ENCODE measurements at regions not wholly inside any gene's neighbourhood (a gene's known extent, or its start where the extent isn't known, plus 50 kb on each side); places are given as distances from the start of the nearest gene placed in this dataset.
"Not testable (repeated sequence)": the region's sequence is repeated elsewhere in the genome, so short reads cannot be mapped to it uniquely, and the experiment has no call there.

DNA sequence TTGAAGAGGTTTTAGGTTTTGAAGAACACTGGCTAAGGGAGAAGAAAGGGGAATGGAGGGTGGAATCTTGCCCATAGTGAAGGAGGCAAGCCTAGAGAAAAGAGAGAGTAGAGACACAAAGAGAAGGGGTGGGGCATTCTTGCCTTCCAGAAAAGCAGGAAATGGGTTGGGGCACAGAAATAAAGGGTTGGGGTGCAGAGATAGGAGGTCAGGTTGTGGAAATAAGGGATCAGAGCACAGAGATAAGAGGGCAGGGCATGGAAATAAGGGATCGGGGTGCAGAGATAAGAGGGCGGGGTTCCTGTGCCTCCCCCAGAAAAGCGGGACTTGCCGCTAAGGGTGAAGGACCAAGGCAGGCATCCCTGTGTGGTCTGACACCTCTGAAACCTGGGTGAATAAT, 69.9 kb downstream of the ALG1L2 start:
- DNase-seq = not testable (repeated sequence)

DNA sequence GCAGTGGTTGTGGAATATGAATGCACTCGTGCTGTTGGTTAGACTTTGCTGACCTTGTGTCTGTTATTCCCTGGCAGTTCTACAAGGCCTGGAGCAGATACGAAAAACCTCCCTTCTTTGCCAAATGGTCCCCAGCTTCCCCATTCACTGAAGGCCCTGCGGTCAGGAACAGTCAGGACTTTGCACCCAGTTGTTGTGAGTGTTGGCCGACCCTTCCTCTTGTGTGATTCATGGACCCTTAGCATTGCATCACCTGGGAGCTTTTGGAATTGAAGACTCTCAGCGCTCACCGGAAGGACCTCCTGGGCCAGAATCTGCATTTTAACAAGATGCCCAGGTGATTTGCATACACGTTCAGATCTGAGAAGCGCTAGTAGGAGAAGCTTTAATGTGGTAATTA, 71.6 kb downstream of the ALG1L2 start:
- not testable (repeated sequence) for DNase-seq

DNA sequence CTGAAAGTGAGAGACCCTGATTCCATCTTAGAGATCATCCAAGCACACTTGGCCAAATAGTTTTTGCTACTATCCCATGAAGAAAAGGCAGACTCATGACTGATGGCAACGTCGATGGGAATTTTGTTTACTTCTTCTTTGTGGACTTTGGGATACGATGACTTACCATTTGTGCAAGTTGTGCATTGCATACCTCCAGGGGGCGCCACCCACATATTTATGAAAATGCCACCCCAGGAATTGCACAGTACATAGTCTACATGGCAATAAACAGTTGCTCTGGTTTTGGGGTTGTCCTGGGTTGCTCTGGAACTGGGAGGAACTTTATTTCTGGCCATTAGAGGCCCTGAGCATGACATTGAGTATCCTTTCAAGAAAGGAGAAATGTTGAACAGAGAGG, 73.8 kb downstream of the ALG1L2 start:
- not testable (repeated sequence) for DNase-seq

- not testable (repeated sequence) for DNase-seq
Observed at GRCh38 chr3:130166856-130167255, 85.2 kb downstream of the ALG1L2 start.

- DNase-seq = not testable (repeated sequence)
Observed at GRCh38 chr3:130175195-130175594, 93.6 kb downstream of the ALG1L2 start.

- DNase-seq = not testable (repeated sequence)
Observed at GRCh38 chr3:130176476-130177256, 95.0 kb downstream of the ALG1L2 start.

DNA sequence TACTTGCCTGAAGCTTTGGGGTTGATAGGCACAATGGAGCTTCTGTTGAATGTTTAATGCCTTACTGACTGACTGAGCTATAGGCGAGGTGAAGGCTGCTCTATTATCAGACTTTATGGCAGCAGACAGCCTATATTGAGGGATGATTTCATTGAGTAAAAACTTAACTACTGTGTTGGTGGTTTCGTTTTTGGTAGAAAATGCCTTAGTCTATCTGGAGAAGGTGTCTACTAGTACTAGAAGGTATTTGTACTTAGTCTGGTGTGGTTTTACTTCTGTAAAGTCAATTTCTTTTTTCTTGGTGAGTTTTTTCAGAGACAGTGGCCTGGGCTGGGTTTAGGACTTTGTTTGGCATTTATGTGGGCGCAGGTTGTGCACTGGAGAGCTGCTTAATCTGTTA, 97.2 kb downstream of the ALG1L2 start:
- not testable (repeated sequence) for DNase-seq

DNA sequence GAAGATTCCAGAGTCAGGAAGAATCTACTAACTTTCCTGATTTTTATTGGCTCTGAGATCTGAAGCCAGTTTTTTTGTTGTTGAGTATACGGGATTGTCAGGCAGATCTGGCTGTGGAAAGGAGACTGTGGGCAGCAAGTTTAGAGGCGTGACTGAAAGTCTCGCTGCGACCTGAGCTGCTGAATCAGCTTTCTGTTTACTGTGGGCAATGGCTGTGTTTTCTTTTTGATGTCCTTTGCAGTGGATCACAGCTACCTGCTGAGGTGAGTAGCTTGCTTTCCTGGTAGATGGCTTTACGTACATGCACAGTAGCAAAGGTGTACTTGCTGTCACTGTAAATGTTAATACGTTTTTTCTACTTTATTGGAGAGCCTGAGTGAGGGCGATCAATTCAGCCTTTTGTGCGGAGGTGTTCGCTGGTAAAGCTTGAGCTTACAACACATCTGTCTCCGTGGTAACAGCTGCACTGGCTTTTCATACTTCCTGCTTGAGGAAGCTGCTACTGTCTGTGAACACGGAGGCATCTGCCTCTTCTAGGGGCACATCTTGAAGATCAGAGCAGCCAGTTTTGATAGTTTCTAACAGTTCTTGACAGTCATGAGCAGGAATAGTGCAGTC, 97.8 kb downstream of the ALG1L2 start:
- DNase-seq = peak in 6 of 58 donors; percentile 1 to 16 (median 3)

GRCh38 chr3:130182475-130182874, 100.8 kb downstream of the ALG1L2 start:
- not testable (repeated sequence) for DNase-seq

DNA sequence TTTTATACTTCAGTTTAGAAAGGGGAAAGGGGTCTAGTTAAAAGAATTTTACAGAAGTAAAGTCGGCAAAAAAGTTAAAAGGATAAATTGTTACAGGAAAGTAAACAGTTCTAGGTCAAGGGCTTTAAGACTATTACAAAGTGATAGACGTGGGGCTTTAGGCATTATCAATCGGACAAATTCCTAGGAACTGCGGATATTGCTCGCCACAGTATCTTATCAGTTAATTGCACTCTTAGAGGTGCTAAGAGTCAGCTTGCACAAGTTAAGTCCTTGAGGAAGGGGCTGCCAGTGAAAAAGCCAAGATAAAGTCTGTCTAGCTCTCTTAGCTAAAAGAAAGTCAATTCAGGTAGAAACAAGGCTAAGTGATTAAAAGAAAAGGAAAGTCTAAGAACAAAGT, 102.1 kb downstream of the ALG1L2 start:
- DNase-seq = not testable (repeated sequence)

DNA sequence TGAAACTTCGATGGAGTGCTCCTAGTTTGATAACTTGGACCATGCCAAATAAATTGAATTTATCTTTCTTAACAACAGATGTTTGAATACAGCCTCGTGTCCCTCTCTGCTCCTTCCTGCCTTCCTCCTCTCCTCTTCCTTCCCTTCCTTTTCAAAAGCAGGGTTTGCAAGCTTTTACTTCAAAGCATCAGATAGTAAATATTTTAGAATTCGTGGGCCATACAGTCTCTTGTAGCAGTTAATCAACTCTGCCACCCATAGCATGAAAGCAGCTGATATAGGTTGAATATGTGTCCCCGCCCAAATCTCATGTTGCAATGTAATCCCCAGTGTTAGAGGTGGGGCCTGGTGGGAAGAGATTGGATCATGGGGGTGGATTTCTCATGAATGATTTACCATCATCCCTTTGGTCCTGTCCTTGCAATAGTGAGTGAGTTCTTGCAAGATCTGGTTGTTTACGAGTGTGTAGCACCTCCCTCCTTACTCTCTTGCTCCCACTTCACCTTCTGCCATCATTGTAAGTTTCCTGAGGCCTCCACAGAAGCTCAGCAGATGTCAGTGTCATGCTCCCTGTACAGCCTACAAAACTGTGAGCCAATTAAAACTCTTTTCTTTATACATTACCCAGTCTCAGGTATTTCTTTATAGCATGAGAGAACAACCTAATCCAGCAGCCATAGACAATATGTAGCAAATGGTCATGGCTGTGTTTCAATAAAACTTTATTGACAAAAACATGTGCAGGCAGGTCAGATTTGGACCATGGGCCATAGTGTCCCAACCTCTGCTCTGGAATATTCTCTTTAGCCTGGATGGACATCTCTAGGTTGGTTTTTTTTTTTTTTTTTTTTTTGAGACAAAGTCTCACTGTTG, 102.8 kb downstream of the ALG1L2 start:
- not testable (repeated sequence) for DNase-seq

DNA sequence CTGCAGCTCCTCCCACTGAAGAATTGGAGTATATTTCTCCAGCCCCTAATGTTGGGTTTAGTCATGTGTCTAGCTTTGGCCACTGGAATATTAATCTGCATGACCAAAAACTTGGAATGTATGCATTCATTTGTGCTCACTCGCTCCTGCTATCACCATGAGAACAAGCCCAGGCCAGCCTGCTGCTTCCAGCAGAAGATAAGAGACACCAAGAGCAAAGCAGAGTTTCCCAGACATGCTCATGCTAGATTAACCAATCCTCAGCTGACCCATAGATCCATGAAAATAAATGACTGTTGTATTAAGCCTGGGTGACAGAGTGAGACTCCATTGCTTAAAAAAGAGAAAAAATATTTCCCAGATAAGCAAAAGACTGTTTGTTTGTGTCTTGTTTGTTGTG, 119.6 kb downstream of the ALG1L2 start:
- not testable (repeated sequence) for DNase-seq

DNA sequence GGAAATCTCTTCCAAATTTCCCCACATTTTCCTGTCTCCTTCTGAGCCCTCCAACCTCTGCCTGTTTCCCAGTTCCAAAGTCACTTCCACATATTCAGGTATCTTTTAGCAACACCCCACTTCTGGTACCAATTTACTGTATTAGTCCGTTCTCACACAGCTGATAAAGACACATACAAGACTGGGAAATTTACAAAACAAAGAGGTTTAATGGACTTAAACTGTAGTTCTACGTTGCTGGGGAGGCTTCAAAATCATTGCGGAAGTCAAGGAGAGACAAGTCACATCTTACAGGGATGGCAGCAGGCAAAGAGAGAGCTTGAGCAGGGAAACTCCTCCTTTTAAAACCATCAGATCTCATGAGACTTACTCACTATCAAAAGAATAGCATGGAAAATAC, 122.0 kb downstream of the ALG1L2 start:
- not testable (repeated sequence) for DNase-seq

DNA sequence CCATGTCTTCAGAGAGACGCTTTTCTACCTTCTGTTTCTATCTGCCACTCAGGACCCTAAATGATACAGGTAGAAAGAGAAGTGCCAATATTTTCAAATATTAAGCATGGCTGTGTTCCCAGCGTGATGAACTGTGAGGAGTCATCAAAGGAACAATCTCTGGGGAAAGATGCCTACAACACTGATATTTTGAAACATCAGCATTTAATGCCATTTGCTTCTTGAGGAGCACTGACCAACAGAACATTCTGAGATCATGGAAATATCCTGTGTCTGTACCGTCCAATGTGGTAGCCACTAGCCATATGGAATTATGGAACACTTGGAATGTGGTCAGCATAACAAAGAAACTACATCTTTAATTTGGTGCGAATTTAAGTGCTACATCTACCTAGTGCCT, 117.9 kb upstream of the COL6A5 start:
- no peak for DNase-seq

- DNase-seq = peak in 1 of 58 donors; percentile 3
Observed at GRCh38 chr3:130242850-130243569, 102.5 kb upstream of the COL6A5 start.

GRCh38 chr3:130243808-130244207, 101.7 kb upstream of the COL6A5 start:
- DNase-seq = no peak

- no peak for DNase-seq
Observed at GRCh38 chr3:130250982-130251381, 94.5 kb upstream of the COL6A5 start.

- no peak for DNase-seq
Observed at GRCh38 chr3:130255442-130255841, 90.0 kb upstream of the COL6A5 start.

- no peak for DNase-seq
Observed at GRCh38 chr3:130256821-130257340, 88.6 kb upstream of the COL6A5 start.

DNA sequence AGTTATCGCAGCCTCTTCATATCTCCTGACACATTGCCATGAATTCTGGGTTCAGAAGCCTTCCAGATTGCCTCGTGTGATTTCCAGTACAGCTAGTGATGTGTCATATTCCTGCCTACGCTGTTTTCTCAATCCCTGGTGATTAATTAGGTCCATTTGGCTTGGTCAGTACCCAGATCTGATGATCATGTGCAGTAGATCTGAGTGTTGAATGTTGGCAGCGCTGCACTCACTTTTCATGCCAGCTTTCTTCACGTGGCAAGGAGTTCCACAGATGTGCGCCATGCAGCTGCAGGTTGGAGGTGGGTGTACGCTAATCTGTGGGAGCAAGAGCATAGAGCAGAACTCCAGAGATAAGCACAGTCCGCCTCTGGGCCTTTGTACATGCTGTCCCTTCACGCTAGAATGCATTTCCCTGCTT, 86.9 kb upstream of the COL6A5 start:
- DNase-seq = peak in 7 of 58 donors; percentile 1 to 55 (median 8)

Measured in anterior cingulate cortex (tissue), 58 donors.